SK-N-SH (cell line): ENCODE measurements at regions not wholly inside any gene's neighbourhood (a gene's known extent, or its start where the extent isn't known, plus 50 kb on each side); places are given as distances from the start of the nearest gene placed in this dataset.

Source experiments
- CTCF ChIA-PET: fragments of 300-600, 350-600 bp; formaldehyde crosslinking; extraction: SDS; loops from one replicate; lab custom pipeline; 2021; lab: Yijun Ruan, JAX
- POLR2A ChIA-PET: fragments of 350-600 bp; sonication (Branson Sonifier 250); formaldehyde crosslinking; extraction: SDS; loops from one replicate; lab custom pipeline; 2020; ENCODE audit warnings: antibody characterized with exemption, inconsistent platforms; lab: Yijun Ruan, JAX
- DNase-seq: peaks from one replicate; pipeline ENCODE4 v3.0.0; 2012
- H2AFZ ChIP-seq: fragments of 200-600 bp; sonication (generic); 2 replicates; pipeline ENCODE4 v1.8.1; 2016; ENCODE audit warnings: antibody characterized with exemption, mild to moderate bottlenecking, low read depth
- H3F3A ChIP-seq: fragments of 200-600 bp; sonication (generic); replicated peaks from 2 replicates; pipeline ENCODE3; 2016; ENCODE audit warnings: antibody characterized with exemption, mild to moderate bottlenecking; ENCODE audit not compliant: insufficient read depth
- H3K27ac ChIP-seq, 2 experiments: fragments of 200-500 bp in 1 of 2; fragments of 200-600 bp in 1 of 2; sonication (Bioruptor generic) in 1 of 2; sonication (generic), shearing (Covaris generic) in 1 of 2; 2 replicates each; pipeline versions ENCODE4 v1.5.1 to v1.6.1; 2014 to 2016; ENCODE audit warnings: low read depth in 2 of 2, inconsistent platforms in 1 of 2, low read length in 1 of 2, mild to moderate bottlenecking in 1 of 2, mixed read lengths in 1 of 2
- H3K27me3 ChIP-seq: fragments of 200-600 bp; sonication (generic), shearing (Covaris generic); 2 replicates; pipeline ENCODE4 v1.6.1; 2016; ENCODE audit warnings: mixed run types; ENCODE audit not compliant: insufficient read depth
- H3K36me3 ChIP-seq, 2 experiments: fragments of 200-500 bp in 1 of 2; fragments of 200-600 bp in 1 of 2; sonication (Bioruptor generic) in 1 of 2; sonication (generic) in 1 of 2; replicated peaks in 1 of 2; 2 replicates each; pipeline versions ENCODE3 to v1.5.1; 2014 to 2016; ENCODE audit warnings: low read length in 1 of 2, mild to moderate bottlenecking in 1 of 2; ENCODE audit not compliant: insufficient read depth in 2 of 2, control insufficient read depth in 1 of 2
- H3K4me1 ChIP-seq, 2 experiments: fragments of 200-500 bp in 1 of 2; fragments of 200-600 bp in 1 of 2; sonication (Bioruptor generic) in 1 of 2; sonication (generic), shearing (Covaris generic) in 1 of 2; 2 replicates each; pipeline versions ENCODE4 v1.5.1 to v1.6.1; 2014 to 2016; ENCODE audit warnings: low read depth in 1 of 2, low read length in 1 of 2, mixed run types in 1 of 2; ENCODE audit not compliant: insufficient read depth in 2 of 2, control insufficient read depth in 1 of 2
- H3K4me2 ChIP-seq: fragments of 200-600 bp; sonication (generic), shearing (Covaris generic); 2 replicates; pipeline ENCODE4 v1.6.1; 2017; ENCODE audit warnings: mixed run types
- H3K4me3 ChIP-seq, 2 experiments: fragments of 200-500 bp in 1 of 2; fragments of 200-600 bp in 1 of 2; sonication (Bioruptor generic) in 1 of 2; sonication (generic), shearing (Covaris generic) in 1 of 2; 2 replicates each; pipeline versions ENCODE4 v1.5.1 to v1.8.1; 2014 to 2016; ENCODE audit warnings: low read depth in 2 of 2, inconsistent platforms in 1 of 2, low read length in 1 of 2, mild to moderate bottlenecking in 1 of 2, mixed read lengths in 1 of 2, moderate library complexity in 1 of 2
- H3K79me2 ChIP-seq: fragments of 200-600 bp; sonication (generic); 2 replicates; pipeline ENCODE4 v1.8.1; 2017; ENCODE audit warnings: mild to moderate bottlenecking; ENCODE audit not compliant: insufficient read depth
- H3K9ac ChIP-seq: fragments of 200-600 bp; sonication (generic); 2 replicates; pipeline ENCODE4 v1.6.1; 2017; ENCODE audit warnings: mixed run types
- H3K9me2 ChIP-seq: fragments of 200-600 bp; sonication (generic); 2 replicates; pipeline ENCODE4 v1.6.1; 2017; ENCODE audit warnings: mixed run types
- H3K9me3 ChIP-seq: fragments of 200-600 bp; sonication (generic); 2 replicates; pipeline ENCODE4 v1.6.1; 2017; ENCODE audit warnings: mixed run types, mild to moderate bottlenecking, moderate library complexity
- H4K20me1 ChIP-seq: fragments of 200-600 bp; sonication (generic); 2 replicates; pipeline ENCODE4 v1.6.1; 2017; ENCODE audit warnings: mild to moderate bottlenecking, mixed run types; ENCODE audit not compliant: insufficient read depth
- FOSL2 ChIP-seq: IDR thresholded peaks from 2 replicates; pipeline ENCODE4 v1.4.0; 2012; ENCODE audit warnings: low read depth, mild to moderate bottlenecking, moderate library complexity, borderline replicate concordance
- FOXM1 ChIP-seq: IDR thresholded peaks from 2 replicates; pipeline ENCODE4 v1.4.0; 2012; ENCODE audit warnings: low read depth, mild to moderate bottlenecking
- GATA2 ChIP-seq: sonication (generic); formaldehyde crosslinking; IDR thresholded peaks from 2 replicates; pipeline ENCODE4 v1.5.0; 2020; ENCODE audit warnings: mild to moderate bottlenecking, missing genetic modification reagents
- NFIC ChIP-seq: IDR thresholded peaks from 2 replicates; pipeline ENCODE4 v1.4.0; 2012; ENCODE audit warnings: borderline replicate concordance
- RXRA ChIP-seq: IDR thresholded peaks from 2 replicates; pipeline ENCODE4 v1.4.0; 2012; ENCODE audit warnings: low read depth, mild to moderate bottlenecking, borderline replicate concordance
- SMC3 ChIP-seq: IDR thresholded peaks from 2 replicates; pipeline ENCODE4 v1.6.1; 2012; ENCODE audit warnings: low read depth, low read length, improper control_type of control experiment
- TAF1 ChIP-seq: IDR thresholded peaks from 2 replicates; pipeline ENCODE4 v1.6.1; 2012; ENCODE audit warnings: low read depth, mild to moderate bottlenecking, low read length, moderate library complexity, borderline replicate concordance
- YY1 ChIP-seq: IDR thresholded peaks from 2 replicates; pipeline ENCODE4 v1.4.0; 2012; ENCODE audit warnings: low read depth, mild to moderate bottlenecking
- WGBS: methylation state at CpG from one replicate; pipeline ENCODE4 v1.1.6; 2017; ENCODE audit warnings: low lambda C conversion rate; 5-methylcytosine and 5-hydroxymethylcytosine counted together

- H3K9me2 ChIP-seq = no peaks in the 10 kb centered on the region
- ChIA-PET CTCF (interaction anchor here (0.7 kb wide), 1 partner anchor 473 kb away, joined by 3 read pairs; no protein-coding TSS in a partner anchor), POLR2A (no interaction called here)
- no peak overlapping the region for H3K27ac ChIP-seq
- H3K36me3 ChIP-seq = no peaks in the 10 kb centered on the region
- no peaks in the 10 kb centered on the region for H3K79me2 ChIP-seq
- no peak overlapping the region for H3K9ac ChIP-seq
- H2AFZ ChIP-seq = no peak overlapping the region
- H3K4me2 ChIP-seq = no peak overlapping the region
- DNase-seq = no peak
- H3K27me3 ChIP-seq = no peaks in the 10 kb centered on the region
- H3F3A ChIP-seq = no peaks in the 10 kb centered on the region
- H3K4me3 ChIP-seq = no peak overlapping the region
- WGBS = 25% methylated on average over 12 of the region's 19 CpGs
- no peaks in the 10 kb centered on the region for H4K20me1 ChIP-seq
- TF ChIP-seq TAF1 (no peak), SMC3 (no peak), GATA2 (CRISPR knock-in tag) (no peak), YY1 (no peak), RXRA (no peak)
- H3K9me3 ChIP-seq = no peaks in the 10 kb centered on the region; the same call in 1 of the 2 replicates
- H3K4me1 ChIP-seq = no peaks in the 10 kb centered on the region
These were observed 780.9 kb downstream of the ARAP2 start for GRCh38 chr4:35463251-35463952.

- Histone ChIP-seq H2AFZ (no peak overlapping the region), H3K79me2 (no peaks in the 10 kb centered on the region), H3K36me3 (no peaks in the 10 kb centered on the region), H3K9me3 (no peaks in the 10 kb centered on the region; the same call in 1 of the 2 replicates), H3K4me2 (no peak overlapping the region), H4K20me1 (no peaks in the 10 kb centered on the region), H3K9me2 (no peaks in the 10 kb centered on the region), H3K9ac (no peak overlapping the region), H3K4me1 (no peaks in the 10 kb centered on the region), H3F3A (no peaks in the 10 kb centered on the region), H3K4me3 (no peak overlapping the region), H3K27ac (no peak overlapping the region), H3K27me3 (no peaks in the 10 kb centered on the region)
- no peak for DNase-seq
- TF ChIP-seq FOSL2 (no peak), FOXM1 (no peak)
- POLR2A ChIA-PET = no interaction called here
- CTCF ChIA-PET = no interaction called here
These were observed 779.3 kb downstream of the ARAP2 start for GRCh38 chr4:35464964-35465528.

DNA sequence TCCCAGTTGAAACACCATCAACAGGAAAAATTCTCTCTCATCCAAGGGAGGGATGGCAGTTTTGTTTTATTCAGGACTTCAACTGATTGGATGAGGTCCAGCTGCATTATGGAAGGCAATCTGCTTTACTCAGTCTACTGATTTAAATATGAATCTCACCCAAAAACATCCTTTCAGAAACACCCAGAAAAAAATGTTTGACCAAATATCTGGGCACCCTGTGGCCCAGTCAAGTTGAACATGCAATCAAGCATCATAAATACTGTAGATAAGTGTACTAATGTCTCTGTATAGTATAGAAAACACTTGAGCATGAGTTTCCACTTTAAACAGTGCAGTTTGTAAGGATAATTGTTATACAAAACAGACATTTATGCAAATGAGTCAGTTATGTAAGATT lies 753.2 kb downstream of the ARAP2 start:
- TF ChIP-seq NFIC = no peak
- H3K27me3 ChIP-seq = no peaks in the 10 kb centered on the region
- H3K9ac ChIP-seq = no peak overlapping the region
- no peaks in the 10 kb centered on the region for H4K20me1 ChIP-seq
- no peak overlapping the region for H3K4me3 ChIP-seq
- no peak overlapping the region for H3K4me2 ChIP-seq
- no peaks in the 10 kb centered on the region for H3F3A ChIP-seq
- no peaks in the 10 kb centered on the region for H3K36me3 ChIP-seq
- ChIA-PET POLR2A (no interaction called here), CTCF (no interaction called here)
- no peak for DNase-seq
- no peaks in the 10 kb centered on the region for H3K9me2 ChIP-seq
- H3K79me2 ChIP-seq = no peaks in the 10 kb centered on the region
- no peak overlapping the region for H3K27ac ChIP-seq
- no peak overlapping the region for H2AFZ ChIP-seq
- H3K4me1 ChIP-seq = no peaks in the 10 kb centered on the region
- H3K9me3 ChIP-seq = no peaks in the 10 kb centered on the region; the same call in 1 of the 2 replicates
